Mesendoderm (in vitro differentiated cells): ENCODE measurements at regions not wholly inside any gene's neighbourhood (a gene's known extent, or its start where the extent isn't known, plus 50 kb on each side); places are given as distances from the start of the nearest gene placed in this dataset.

ENCODE experiments used
- DNase-seq: peaks from one replicate; pipeline ENCODE4 v3.0.0; 2013
- H2AK5ac ChIP-seq: 2 replicates; pipeline ENCODE4 v1.6.1; 2013; ENCODE audit warnings: low read length, inconsistent platforms
- H2BK120ac ChIP-seq: 2 replicates; pipeline ENCODE4 v1.6.1; 2013; ENCODE audit warnings: low read depth, mild to moderate bottlenecking, low read length, moderate library complexity, mixed read lengths
- H2BK15ac ChIP-seq: replicated peaks from 2 replicates; pipeline ENCODE4 v1.6.1; 2013; ENCODE audit warnings: low read depth, mild to moderate bottlenecking, moderate library complexity
- H2BK5ac ChIP-seq: 2 replicates; pipeline ENCODE4 v1.6.1; 2013; ENCODE audit warnings: low read length, inconsistent platforms
- H3K18ac ChIP-seq: 2 replicates; pipeline ENCODE4 v1.6.1; 2013; ENCODE audit warnings: mild to moderate bottlenecking, low read length, mixed read lengths
- H3K23ac ChIP-seq: one replicate; pipeline ENCODE4 v1.6.1; 2013; ENCODE audit warnings: low read length
- H3K27ac ChIP-seq: 2 replicates; pipeline ENCODE4 v1.5.1; 2013; ENCODE audit warnings: low read depth, mild to moderate bottlenecking, inconsistent platforms, low read length, moderate library complexity
- H3K27me3 ChIP-seq: 2 replicates; pipeline ENCODE4 v1.6.1; 2013; ENCODE audit warnings: low read length, control low read depth, mild to moderate bottlenecking, inconsistent platforms; ENCODE audit not compliant: insufficient read depth, poor library complexity
- H3K36me3 ChIP-seq: 2 replicates; pipeline ENCODE4 v1.6.1; 2013; ENCODE audit warnings: low read length, inconsistent platforms; ENCODE audit not compliant: control insufficient read depth, insufficient read depth
- H3K4ac ChIP-seq: one replicate; pipeline ENCODE4 v1.6.1; 2013; ENCODE audit warnings: low read depth, mild to moderate bottlenecking, low read length, moderate library complexity
- H3K4me1 ChIP-seq: 2 replicates; pipeline ENCODE4 v1.6.1; 2013; ENCODE audit warnings: low read depth, low read length, inconsistent platforms; ENCODE audit not compliant: control insufficient read depth
- H3K4me2 ChIP-seq: 2 replicates; pipeline ENCODE4 v1.6.1; 2013; ENCODE audit warnings: low read length
- H3K4me3 ChIP-seq: 2 replicates; pipeline ENCODE4 v1.5.1; 2013; ENCODE audit warnings: mild to moderate bottlenecking, low read length
- H3K56ac ChIP-seq: one replicate; pipeline ENCODE4 v1.6.1; 2013; ENCODE audit warnings: low read length
- H3K79me1 ChIP-seq: 2 replicates; pipeline ENCODE4 v1.6.1; 2013; ENCODE audit warnings: low read length, inconsistent platforms
- H3K79me2 ChIP-seq: 2 replicates; pipeline ENCODE4 v1.6.1; 2013; ENCODE audit warnings: mild to moderate bottlenecking, low read length; ENCODE audit not compliant: control insufficient read depth, insufficient read depth
- H3K9ac ChIP-seq: 2 replicates; pipeline ENCODE4 v1.6.1; 2013; ENCODE audit warnings: low read length, inconsistent platforms
- H4K5ac ChIP-seq: one replicate; pipeline ENCODE4 v1.6.1; 2013; ENCODE audit warnings: low read length
- H4K8ac ChIP-seq: one replicate; pipeline ENCODE4 v1.6.1; 2013; ENCODE audit warnings: low read depth, mild to moderate bottlenecking, control low read depth, low read length, moderate library complexity
- WGBS: extraction: QIAGEN DNeasy Blood & Tissue Kit; methylation state at CpG from one replicate; pipeline ENCODE4 v1.1.7; 2013; ENCODE audit warnings: low lambda C conversion rate, missing lambda C conversion rate; ENCODE audit not compliant: insufficient coverage; ENCODE audit errors: extremely low coverage; 5-methylcytosine and 5-hydroxymethylcytosine counted together

- Histone ChIP-seq H2BK15ac (no peak overlapping the region), H2AK5ac (no peak overlapping the region), H3K27me3 (no peaks in the 10 kb centered on the region), H3K18ac (no peak overlapping the region), H3K79me1 (no peaks in the 10 kb centered on the region), H3K4me3 (no peak overlapping the region), H3K4ac (no peak overlapping the region), H2BK5ac (no peak overlapping the region), H4K8ac (no peak overlapping the region), H3K4me1 (no peaks in the 10 kb centered on the region), H3K4me2 (no peak overlapping the region), H3K9ac (no peak overlapping the region), H4K5ac (no peak overlapping the region), H2BK120ac (no peak overlapping the region), H3K79me2 (no peaks in the 10 kb centered on the region), H3K27ac (no peak overlapping the region), H3K56ac (no peak overlapping the region), H3K36me3 (no peaks in the 10 kb centered on the region), H3K23ac (no peak overlapping the region)
- DNase-seq = no peak
- no CpG with 5 or more reads among the region's 15 CpGs for WGBS
Observed at GRCh38 chr9:126051446-126052130, 275.0 kb upstream of the MVB12B start.

- no peak overlapping the region for H4K8ac ChIP-seq
- H2BK15ac ChIP-seq = no peak overlapping the region
- WGBS = no CpG with 5 or more reads among the region's 6 CpGs
- no peak overlapping the region for H3K4me2 ChIP-seq
- no peaks in the 10 kb centered on the region for H3K79me2 ChIP-seq
- H3K4me3 ChIP-seq = no peak overlapping the region
- H3K4ac ChIP-seq = no peak overlapping the region
- no peak overlapping the region for H3K18ac ChIP-seq
- H3K27ac ChIP-seq = no peak overlapping the region
- no peak overlapping the region for H3K56ac ChIP-seq
- no peak overlapping the region for H2AK5ac ChIP-seq
- H3K23ac ChIP-seq = no peak overlapping the region
- no peaks in the 10 kb centered on the region for H3K79me1 ChIP-seq
- H3K36me3 ChIP-seq = no peaks in the 10 kb centered on the region
- no peak overlapping the region for H3K9ac ChIP-seq
- DNase-seq = no peak
- no peak overlapping the region for H2BK5ac ChIP-seq
- no peak overlapping the region for H4K5ac ChIP-seq
- no peaks in the 10 kb centered on the region for H3K4me1 ChIP-seq
- H2BK120ac ChIP-seq = no peak overlapping the region
- no peaks in the 10 kb centered on the region for H3K27me3 ChIP-seq
Observed at GRCh38 chr9:126052791-126053190, 273.8 kb upstream of the MVB12B start.

- Histone ChIP-seq H4K5ac (no peak overlapping the region), H3K4me1 (no peaks in the 10 kb centered on the region), H3K23ac (no peak overlapping the region), H3K9ac (no peak overlapping the region), H2BK5ac (no peak overlapping the region), H3K27me3 (no peaks in the 10 kb centered on the region), H3K4me3 (no peak overlapping the region), H3K4me2 (no peak overlapping the region), H2BK120ac (no peak overlapping the region), H4K8ac (no peak overlapping the region), H2AK5ac (no peak overlapping the region), H3K18ac (no peak overlapping the region), H2BK15ac (no peak overlapping the region), H3K79me1 (no peaks in the 10 kb centered on the region), H3K27ac (no peak overlapping the region), H3K79me2 (no peaks in the 10 kb centered on the region), H3K4ac (no peak overlapping the region), H3K56ac (no peak overlapping the region), H3K36me3 (no peaks in the 10 kb centered on the region)
- no peak for DNase-seq
- WGBS = no CpG with 5 or more reads among the region's 6 CpGs
Observed at GRCh38 chr9:126053913-126054312, 272.7 kb upstream of the MVB12B start.

GRCh38 chr9:126055381-126055985 lies 271.1 kb upstream of the MVB12B start:
- Histone ChIP-seq H3K27ac (no peak overlapping the region), H3K79me2 (no peaks in the 10 kb centered on the region), H3K4me1 (no peaks in the 10 kb centered on the region), H2BK15ac (no peak overlapping the region), H3K23ac (no peak overlapping the region), H3K56ac (no peak overlapping the region), H3K36me3 (no peaks in the 10 kb centered on the region), H4K8ac (no peak overlapping the region), H3K79me1 (no peaks in the 10 kb centered on the region), H3K4me2 (no peak overlapping the region), H3K4me3 (no peak overlapping the region), H2BK120ac (no peak overlapping the region), H3K4ac (no peak overlapping the region), H4K5ac (no peak overlapping the region), H2BK5ac (no peak overlapping the region), H3K18ac (no peak overlapping the region), H2AK5ac (no peak overlapping the region), H3K27me3 (no peaks in the 10 kb centered on the region), H3K9ac (no peak overlapping the region)
- no peak for DNase-seq
- WGBS = no CpG with 5 or more reads among the region's 16 CpGs

GRCh38 chr9:126056312-126057021 lies 270.2 kb upstream of the MVB12B start:
- no peak for DNase-seq
- H3K4me3 ChIP-seq = no peak overlapping the region

More at GRCh38 chr9:126056312-126057021, 270.2 kb upstream of the MVB12B start:
- Histone ChIP-seq H3K79me2 (no peaks in the 10 kb centered on the region), H3K36me3 (no peaks in the 10 kb centered on the region), H3K4ac (no peak overlapping the region), H3K27ac (no peak overlapping the region), H3K4me1 (no peaks in the 10 kb centered on the region), H2BK120ac (no peak overlapping the region), H3K4me2 (no peak overlapping the region), H2AK5ac (no peak overlapping the region), H3K18ac (no peak overlapping the region), H4K5ac (no peak overlapping the region), H4K8ac (no peak overlapping the region), H2BK15ac (no peak overlapping the region), H3K23ac (no peak overlapping the region), H3K79me1 (no peaks in the 10 kb centered on the region), H3K56ac (no peak overlapping the region), H2BK5ac (no peak overlapping the region), H3K9ac (no peak overlapping the region), H3K27me3 (no peaks in the 10 kb centered on the region)
- no CpG with 5 or more reads among the region's 10 CpGs for WGBS
